ENCODE measurements at regions not wholly inside any gene's neighbourhood (a gene's known extent, or its start where the extent isn't known, plus 50 kb on each side); places are given as distances from the start of the nearest gene placed in this dataset.

- no peak for DNase-seq (ENCODE audit: low spot score)
Measured at GRCh38 chr11:92838759-92839310, 130.6 kb upstream of the MTNR1B start.

- DNase-seq (ENCODE audit: low spot score) = no peak
Measured at GRCh38 chr11:92839450-92839849, 130.0 kb upstream of the MTNR1B start.

GRCh38 chr11:92841719-92842118 is 127.7 kb upstream of the MTNR1B start:
- DNase-seq (ENCODE audit: low spot score) = peak; percentile 25

GRCh38 chr11:92843455-92843854 is 126.0 kb upstream of the MTNR1B start:
- no peak for DNase-seq (ENCODE audit: low spot score)

GRCh38 chr11:92844197-92844596 is 125.3 kb upstream of the MTNR1B start:
- DNase-seq (ENCODE audit: low spot score) = no peak

GRCh38 chr11:92845390-92845789 is 124.1 kb upstream of the MTNR1B start:
- no peak for DNase-seq (ENCODE audit: low spot score)

- no peak for DNase-seq (ENCODE audit: low spot score)
Measured at GRCh38 chr11:92845805-92846204, 123.6 kb upstream of the MTNR1B start.

GRCh38 chr11:92846491-92847125 is 122.8 kb upstream of the MTNR1B start:
- DNase-seq (ENCODE audit: low spot score) = peak; percentile 12

GRCh38 chr11:92848578-92848977 is 120.9 kb upstream of the MTNR1B start:
- DNase-seq (ENCODE audit: low spot score) = no peak

- DNase-seq (ENCODE audit: low spot score) = no peak
Measured at GRCh38 chr11:92850296-92850826, 119.1 kb upstream of the MTNR1B start.

- no peak for DNase-seq (ENCODE audit: low spot score)
Measured at GRCh38 chr11:92852229-92852628, 117.2 kb upstream of the MTNR1B start.

- DNase-seq (ENCODE audit: low spot score) = no peak
Measured at GRCh38 chr11:92852946-92853345, 116.5 kb upstream of the MTNR1B start.

- DNase-seq (ENCODE audit: low spot score) = no peak
Measured at GRCh38 chr11:92854162-92854561, 115.3 kb upstream of the MTNR1B start.

- no peak for DNase-seq (ENCODE audit: low spot score)
Measured at GRCh38 chr11:92854952-92855351, 114.5 kb upstream of the MTNR1B start.

- DNase-seq (ENCODE audit: low spot score) = no peak
Measured at GRCh38 chr11:92855607-92856405, 113.6 kb upstream of the MTNR1B start.

GRCh38 chr11:92857407-92857806 is 112.0 kb upstream of the MTNR1B start:
- no peak for DNase-seq (ENCODE audit: low spot score)

- no peak for DNase-seq (ENCODE audit: low spot score)
Measured at GRCh38 chr11:92859156-92859690, 110.2 kb upstream of the MTNR1B start.

GRCh38 chr11:92861634-92862033 is 107.8 kb upstream of the MTNR1B start:
- no peak for DNase-seq (ENCODE audit: low spot score)

- DNase-seq (ENCODE audit: low spot score) = peak; percentile 35
Measured at GRCh38 chr11:92865352-92865751, 104.1 kb upstream of the MTNR1B start.

- DNase-seq (ENCODE audit: low spot score) = no peak
Measured at GRCh38 chr11:92866679-92867282, 102.7 kb upstream of the MTNR1B start.

- no peak for DNase-seq (ENCODE audit: low spot score)
Measured at GRCh38 chr11:92867913-92868619, 101.4 kb upstream of the MTNR1B start.

- no peak for DNase-seq (ENCODE audit: low spot score)
Measured at GRCh38 chr11:92869716-92870115, 99.7 kb upstream of the MTNR1B start.

All from hepatic stellate cell (primary cell).